IMR-90 (cell line): ENCODE measurements at regions not wholly inside any gene's neighbourhood (a gene's known extent, or its start where the extent isn't known, plus 50 kb on each side); places are given as distances from the start of the nearest gene placed in this dataset.

Experiments
- BHLHE40 ChIP-seq: fragments of 150-350 bp; IDR thresholded peaks from 2 replicates; pipeline ENCODE4 v1.6.1; 2016; ENCODE audit warnings: mild to moderate bottlenecking, low read depth, low read length
- CEBPB ChIP-seq: IDR thresholded peaks from 2 replicates; pipeline ENCODE4 v1.6.1; 2012; ENCODE audit warnings: low read depth, low read length, improper control_type of control experiment
- CHD1 ChIP-seq: IDR thresholded peaks from 2 replicates; pipeline ENCODE4 v1.6.1; 2012; ENCODE audit warnings: low read depth, low read length, improper control_type of control experiment
- NFE2L2 ChIP-seq: fragments of 150-350 bp; IDR thresholded peaks from 2 replicates; pipeline ENCODE4 v1.6.1; 2016; ENCODE audit warnings: low read depth, mild to moderate bottlenecking, low read length
- POLR2A ChIP-seq: IDR thresholded peaks from 2 replicates; pipeline ENCODE4 v1.6.1; 2012; ENCODE audit warnings: mild to moderate bottlenecking, low read depth, low read length
- RCOR1 ChIP-seq: IDR thresholded peaks from 2 replicates; pipeline ENCODE4 v1.6.1; 2012; ENCODE audit warnings: mild to moderate bottlenecking, low read length, improper control_type of control experiment; ENCODE audit not compliant: insufficient replicate concordance
- RFX5 ChIP-seq: IDR thresholded peaks from 2 replicates; pipeline ENCODE4 v1.8.0; 2012; ENCODE audit warnings: low read depth, mild to moderate bottlenecking, low read length, moderate library complexity
- TF ChIP-seq, protein P1 (sequence below): conservative IDR thresholded peaks from 2 replicates; pipeline ENCODE4 v1.5.1; 2012; ENCODE audit warnings: mild to moderate bottlenecking, low read depth, low read length, improper control_type of control experiment

DNA sequence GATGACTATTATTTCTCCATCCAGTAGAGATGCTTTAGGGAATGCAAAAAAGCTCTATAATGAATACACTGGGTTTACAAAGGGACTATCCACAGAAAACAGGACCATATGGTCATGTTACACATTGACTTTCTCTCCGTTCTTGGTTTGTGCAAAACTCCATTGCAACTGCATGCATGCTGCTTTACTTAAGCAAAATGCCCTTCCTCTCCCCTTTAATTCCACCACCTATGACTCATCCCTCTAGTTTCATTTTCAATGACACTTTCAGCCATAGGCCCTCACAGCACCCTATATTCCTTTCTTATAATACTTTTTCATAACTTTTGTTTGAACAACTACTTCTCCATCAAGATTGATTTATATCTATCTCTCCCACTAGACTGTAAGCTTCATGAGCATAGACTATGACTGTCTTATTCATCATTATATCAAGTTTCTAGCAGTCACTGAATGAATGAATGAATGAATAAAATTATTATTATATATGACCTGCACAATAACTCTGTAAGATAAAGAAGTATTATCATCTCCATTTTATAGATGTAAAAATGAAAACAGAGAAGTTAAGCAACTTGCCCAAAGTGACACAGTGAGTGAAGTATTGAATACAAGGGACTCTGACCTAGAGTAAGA lies 248.9 kb downstream of the PLPP3 start:
- TF ChIP-seq RFX5: no peak
- TF ChIP-seq, protein P1, sequence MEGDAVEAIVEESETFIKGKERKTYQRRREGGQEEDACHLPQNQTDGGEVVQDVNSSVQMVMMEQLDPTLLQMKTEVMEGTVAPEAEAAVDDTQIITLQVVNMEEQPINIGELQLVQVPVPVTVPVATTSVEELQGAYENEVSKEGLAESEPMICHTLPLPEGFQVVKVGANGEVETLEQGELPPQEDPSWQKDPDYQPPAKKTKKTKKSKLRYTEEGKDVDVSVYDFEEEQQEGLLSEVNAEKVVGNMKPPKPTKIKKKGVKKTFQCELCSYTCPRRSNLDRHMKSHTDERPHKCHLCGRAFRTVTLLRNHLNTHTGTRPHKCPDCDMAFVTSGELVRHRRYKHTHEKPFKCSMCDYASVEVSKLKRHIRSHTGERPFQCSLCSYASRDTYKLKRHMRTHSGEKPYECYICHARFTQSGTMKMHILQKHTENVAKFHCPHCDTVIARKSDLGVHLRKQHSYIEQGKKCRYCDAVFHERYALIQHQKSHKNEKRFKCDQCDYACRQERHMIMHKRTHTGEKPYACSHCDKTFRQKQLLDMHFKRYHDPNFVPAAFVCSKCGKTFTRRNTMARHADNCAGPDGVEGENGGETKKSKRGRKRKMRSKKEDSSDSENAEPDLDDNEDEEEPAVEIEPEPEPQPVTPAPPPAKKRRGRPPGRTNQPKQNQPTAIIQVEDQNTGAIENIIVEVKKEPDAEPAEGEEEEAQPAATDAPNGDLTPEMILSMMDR: no peak
- no peak for TF ChIP-seq CEBPB
- TF ChIP-seq RCOR1: no peak
- no peak for TF ChIP-seq NFE2L2
- TF ChIP-seq CHD1: no peak
- TF ChIP-seq BHLHE40: no peak
- no peak for TF ChIP-seq POLR2A
